IMR-90 (cell line): ENCODE measurements at regions not wholly inside any gene's neighbourhood (a gene's known extent, or its start where the extent isn't known, plus 50 kb on each side); places are given as distances from the start of the nearest gene placed in this dataset.

Experiments
- ATAC-seq: fragments of 200-7000 bp; cut with Tn5 transposase; 2 replicates; pipeline ENCODE4 v1.9.1; 2020; ENCODE audit warnings: low read depth, mild to moderate bottlenecking, moderate library complexity
- BruUV-seq: library from RNA; stranded (reverse); fragments of 400-500 nt; replicated peaks from 2 replicates; lab custom pipeline; 2021; lab: Mats Ljungman, UMichigan
- CTCF ChIA-PET: fragments of 300-600 bp; formaldehyde crosslinking; extraction: SDS; loops from one replicate; lab custom pipeline; 2021; ENCODE audit warnings: antibody characterized with exemption; lab: Yijun Ruan, JAX
- POLR2A ChIA-PET: fragments of 300-600 bp; sonication (Branson Sonifier 250); formaldehyde crosslinking; loops from one replicate; lab custom pipeline; 2022; ENCODE audit warnings: antibody characterized with exemption; ENCODE audit not compliant: unreplicated experiment; lab: Charles Lee
- DNase-seq: peaks from one replicate; pipeline ENCODE4 v3.0.0; 2013
- H2AFZ ChIP-seq: replicated peaks from 2 replicates; pipeline ENCODE3; 2013; ENCODE audit warnings: low read length, mild to moderate bottlenecking; ENCODE audit not compliant: poor library complexity
- H2AK5ac ChIP-seq: 2 replicates; pipeline ENCODE4 v1.6.1; 2013; ENCODE audit warnings: low read depth, low read length, inconsistent platforms
- H2AK9ac ChIP-seq: replicated peaks from 2 replicates; pipeline ENCODE3; 2013; ENCODE audit warnings: mild to moderate bottlenecking, low read depth, low read length, moderate library complexity; ENCODE audit not compliant: poor library complexity
- H2BK120ac ChIP-seq: 2 replicates; pipeline ENCODE4 v1.6.1; 2013; ENCODE audit warnings: low read depth, low read length, inconsistent platforms
- H2BK15ac ChIP-seq: 3 replicates; pipeline ENCODE4 v1.6.1; 2013; ENCODE audit warnings: low read depth, low read length, inconsistent platforms
- H2BK20ac ChIP-seq: 2 replicates; pipeline ENCODE4 v1.6.1; 2013; ENCODE audit warnings: low read depth, mild to moderate bottlenecking, inconsistent platforms, low read length, moderate library complexity
- H2BK5ac ChIP-seq: 2 replicates; pipeline ENCODE4 v1.6.1; 2013; ENCODE audit warnings: mild to moderate bottlenecking, low read depth, low read length, inconsistent platforms; ENCODE audit not compliant: poor library complexity, severe bottlenecking
- H3K14ac ChIP-seq: replicated peaks from 2 replicates; pipeline ENCODE4 v1.6.1; 2013; ENCODE audit warnings: low read depth, low read length, inconsistent platforms
- H3K18ac ChIP-seq: 2 replicates; pipeline ENCODE4 v1.6.1; 2013; ENCODE audit warnings: low read depth, low read length, control low read depth
- H3K23ac ChIP-seq: 2 replicates; pipeline ENCODE4 v1.6.1; 2013; ENCODE audit warnings: low read depth, low read length, inconsistent platforms
- H3K27ac ChIP-seq: 2 replicates; pipeline ENCODE4 v1.5.1; 2013; ENCODE audit warnings: mild to moderate bottlenecking, control low read depth, low read length; ENCODE audit not compliant: insufficient read depth
- H3K27me3 ChIP-seq: 2 replicates; pipeline ENCODE4 v1.6.1; 2013; ENCODE audit warnings: low read length; ENCODE audit not compliant: control insufficient read depth, insufficient read depth
- H3K36me3 ChIP-seq: 2 replicates; pipeline ENCODE4 v1.6.1; 2013; ENCODE audit warnings: low read length, mixed read lengths; ENCODE audit not compliant: control insufficient read depth, insufficient read depth
- H3K4ac ChIP-seq: 2 replicates; pipeline ENCODE4 v1.6.1; 2013; ENCODE audit warnings: low read depth, low read length, inconsistent platforms
- H3K4me1 ChIP-seq: 2 replicates; pipeline ENCODE4 v1.6.1; 2013; ENCODE audit warnings: low read length, mixed read lengths; ENCODE audit not compliant: control insufficient read depth, insufficient read depth
- H3K4me2 ChIP-seq: 2 replicates; pipeline ENCODE4 v1.6.1; 2013; ENCODE audit warnings: low read depth, mild to moderate bottlenecking, control low read depth, low read length, moderate library complexity
- H3K4me3 ChIP-seq: 2 replicates; pipeline ENCODE4 v1.5.1; 2013; ENCODE audit warnings: low read depth, mild to moderate bottlenecking, control low read depth, low read length, moderate library complexity; ENCODE audit not compliant: insufficient read depth
- H3K56ac ChIP-seq: 2 replicates; pipeline ENCODE4 v1.6.1; 2013; ENCODE audit warnings: low read length, inconsistent platforms; ENCODE audit not compliant: insufficient read depth; ENCODE audit errors: extremely low read depth
- H3K79me1 ChIP-seq, 2 experiments: 2 replicates each; pipeline ENCODE4 v1.6.1; 2013; ENCODE audit warnings: low read length in 2 of 2, inconsistent platforms in 1 of 2, low read depth in 1 of 2
- H3K9ac ChIP-seq: 2 replicates; pipeline ENCODE4 v1.6.1; 2013; ENCODE audit warnings: low read depth, low read length, control low read depth
- H3K9me1 ChIP-seq: 2 replicates; pipeline ENCODE4 v1.6.1; 2013; ENCODE audit warnings: low read length, inconsistent platforms; ENCODE audit not compliant: insufficient read depth
- H3K9me3 ChIP-seq: 2 replicates; pipeline ENCODE4 v1.6.1; 2013; ENCODE audit warnings: low read length; ENCODE audit not compliant: control insufficient read depth, insufficient read depth
- H4K20me1 ChIP-seq: 2 replicates; pipeline ENCODE4 v1.6.1; 2013; ENCODE audit warnings: low read length, inconsistent platforms; ENCODE audit not compliant: insufficient read depth
- H4K5ac ChIP-seq: 2 replicates; pipeline ENCODE4 v1.6.1; 2013; ENCODE audit warnings: mild to moderate bottlenecking, low read depth, low read length, control low read depth
- H4K8ac ChIP-seq, 2 experiments: 2 replicates each; pipeline ENCODE4 v1.6.1; 2013; ENCODE audit warnings: low read depth in 2 of 2, low read length in 2 of 2, control low read depth in 1 of 2, inconsistent platforms in 1 of 2
- H4K91ac ChIP-seq: 2 replicates; pipeline ENCODE4 v1.6.1; 2013; ENCODE audit warnings: low read depth, low read length, inconsistent platforms; ENCODE audit not compliant: insufficient read depth
- CHD1 ChIP-seq: IDR thresholded peaks from 2 replicates; pipeline ENCODE4 v1.6.1; 2012; ENCODE audit warnings: low read depth, low read length, improper control_type of control experiment
- MXI1 ChIP-seq: IDR thresholded peaks from 2 replicates; pipeline ENCODE4 v1.6.1; 2012; ENCODE audit warnings: low read depth, mild to moderate bottlenecking, low read length, moderate library complexity, borderline replicate concordance
- POLR2A ChIP-seq: IDR thresholded peaks from 2 replicates; pipeline ENCODE4 v1.6.1; 2012; ENCODE audit warnings: mild to moderate bottlenecking, low read depth, low read length
- RFX5 ChIP-seq: IDR thresholded peaks from 2 replicates; pipeline ENCODE4 v1.8.0; 2012; ENCODE audit warnings: low read depth, mild to moderate bottlenecking, low read length, moderate library complexity
- whole genome bisulfite sequencing, 2 experiments: methylation state at CpG; one replicate each; pipeline versions ENCODE4 v1.1.5 to v1.1.7; 2013; ENCODE audit warnings: missing lambda C conversion rate in 2 of 2; ENCODE audit not compliant: insufficient read length in 1 of 2; ENCODE audit errors: extremely low coverage in 2 of 2; 5-methylcytosine and 5-hydroxymethylcytosine counted together
- dilution Hi-C: fragments of 300-500 bp; cut with HindIII; formaldehyde crosslinking; loops from one replicate; pipeline ENCODE4 v1.14.3; 2018; ENCODE audit warnings: low sequenced_read_pairs; ENCODE audit not compliant: unreplicated experiment
- in situ Hi-C: fragments of 300-500 bp; cut with MboI; formaldehyde crosslinking; loops from 3 replicates; pipeline ENCODE4 v1.14.3; 2019; ENCODE audit warnings: low sequenced_read_pairs, inconsistent platforms, mixed read lengths
- intact Hi-C: fragments of 100-400 bp; cut with micrococcal nuclease; formaldehyde crosslinking; loops from 2 replicates; pipeline ENCODE4 v1.10.0; 2022
- TF ChIP-seq, protein P1 (sequence below): fragments of 150-350 bp; IDR thresholded peaks from 2 replicates; pipeline ENCODE4 v1.6.1; 2017; ENCODE audit warnings: mild to moderate bottlenecking, antibody characterized with exemption, low read length, low read depth

DNA sequence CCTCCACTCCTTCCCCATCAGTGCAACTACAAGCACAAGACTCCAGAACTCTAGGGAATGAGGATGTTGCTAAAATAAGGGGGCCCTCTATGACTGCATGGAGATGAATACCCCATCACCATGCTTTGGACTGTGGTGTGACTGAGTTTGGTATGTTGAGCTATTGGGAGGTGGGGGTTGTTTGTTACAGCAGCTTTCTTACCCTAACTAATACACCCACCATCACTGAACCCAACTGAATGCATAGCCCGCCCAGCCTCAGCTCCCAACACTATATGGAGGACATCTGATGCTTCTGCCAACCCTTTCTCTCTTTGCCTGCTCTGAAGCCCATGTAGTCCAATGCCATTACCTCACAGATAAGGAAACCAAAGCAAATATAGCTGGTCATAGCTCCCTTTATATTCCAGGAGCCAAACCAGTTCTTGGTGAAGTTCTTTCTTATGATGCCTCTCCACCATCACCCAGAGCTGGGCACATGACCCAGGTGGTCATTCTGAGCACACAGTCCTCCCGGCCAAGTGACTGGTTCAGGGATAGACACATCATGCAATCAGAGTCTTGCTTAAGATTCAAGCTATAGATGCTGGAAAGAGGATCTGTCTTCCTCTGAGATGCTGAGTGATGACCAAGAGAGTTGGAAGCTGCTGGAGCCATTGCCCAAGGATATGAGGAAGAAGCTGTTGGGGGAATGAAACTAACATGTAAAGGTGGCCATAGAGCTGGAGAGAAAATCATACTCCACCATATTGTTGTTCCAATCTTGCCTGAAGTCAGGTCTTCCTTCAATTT lies 155.6 kb upstream of the HAAO start:
- no peak overlapping the region for H3K9ac ChIP-seq
- CTCF ChIA-PET, result interaction anchor here (2.3 to 2.5 kb wide), 2 partner anchors 281 to 536 kb away, joined by 10 to 12 read pairs; no protein-coding TSS in a partner anchor
- H4K91ac ChIP-seq, result peak overlapping the region; percentile 39; the same call in 1 of the 2 replicates
- POLR2A ChIA-PET, result no interaction called here
- no peak overlapping the region for H3K18ac ChIP-seq
- H3K9me1 ChIP-seq, result peaks cover 13% of the 10 kb centered on the region
- peak overlapping the region; percentile 58 for H2AK9ac ChIP-seq
- no peaks in the 10 kb centered on the region for H3K79me1 ChIP-seq
- ATAC-seq (no peak), DNase-seq (no peak)
- H4K8ac ChIP-seq, result 0 out of 4 replicates have a peak overlapping the region, but pooled peaks of 1 of the 2 experiments have one; percentile 13
- no peak overlapping the region for H3K23ac ChIP-seq
- dilution Hi-C loops (no loop called here), intact Hi-C loops (loop anchor here (1.0 to 2.0 kb wide), 8 partner anchors 27 to 661 kb away; no protein-coding TSS in a partner anchor), in situ Hi-C loops (no loop called here)
- no peak overlapping the region for H3K56ac ChIP-seq
- H3K9me3 ChIP-seq, result no peaks in the 10 kb centered on the region
- no peaks in the 10 kb centered on the region for H3K36me3 ChIP-seq
- no peaks in the 10 kb centered on the region for H3K27me3 ChIP-seq
- peak overlapping the region; percentile 52; the same call in 1 of the 2 replicates for H2BK20ac ChIP-seq
- H2BK120ac ChIP-seq, result peak overlapping the region; percentile 23
- no peak overlapping the region for H3K4me3 ChIP-seq
- TF ChIP-seq, protein P1, sequence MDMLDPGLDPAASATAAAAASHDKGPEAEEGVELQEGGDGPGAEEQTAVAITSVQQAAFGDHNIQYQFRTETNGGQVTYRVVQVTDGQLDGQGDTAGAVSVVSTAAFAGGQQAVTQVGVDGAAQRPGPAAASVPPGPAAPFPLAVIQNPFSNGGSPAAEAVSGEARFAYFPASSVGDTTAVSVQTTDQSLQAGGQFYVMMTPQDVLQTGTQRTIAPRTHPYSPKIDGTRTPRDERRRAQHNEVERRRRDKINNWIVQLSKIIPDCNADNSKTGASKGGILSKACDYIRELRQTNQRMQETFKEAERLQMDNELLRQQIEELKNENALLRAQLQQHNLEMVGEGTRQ, result no peak
- TF ChIP-seq MXI1 (no peak), POLR2A (no peak), RFX5 (no peak), CHD1 (no peak)
- 0 out of 2 replicates have a peak overlapping the region, but pooled peaks have one; percentile 39 for H3K14ac ChIP-seq
- H4K20me1 ChIP-seq, result no peaks in the 10 kb centered on the region
- H2BK5ac ChIP-seq, result no peak overlapping the region
- no peak overlapping the region for H3K4me2 ChIP-seq
- H2AFZ ChIP-seq, result no peak overlapping the region
- no peak overlapping the region for H3K27ac ChIP-seq
- WGBS, 2 experiments, result no CpG with 5 or more reads among the region's 2 CpGs
- H4K5ac ChIP-seq, result no peak overlapping the region; the same call in 1 of the 2 replicates
- peaks cover 6% of the 10 kb centered on the region for H3K4me1 ChIP-seq
- H2BK15ac ChIP-seq, result peak overlapping the region; percentile 46; the same call in 2 of the 3 replicates
- peak overlapping the region; percentile 38; the same call in 1 of the 2 replicates for H2AK5ac ChIP-seq
- H3K4ac ChIP-seq, result peak overlapping the region; percentile 21; the same call in 1 of the 2 replicates
- BruUV-seq, result no TSS peak
